ENCODE measurements at regions not wholly inside any gene's neighbourhood (a gene's known extent, or its start where the extent isn't known, plus 50 kb on each side); places are given as distances from the start of the nearest gene placed in this dataset.
A peak's percentile ranks its signal among the peaks of the same experiment; 100 is the strongest.

DNA sequence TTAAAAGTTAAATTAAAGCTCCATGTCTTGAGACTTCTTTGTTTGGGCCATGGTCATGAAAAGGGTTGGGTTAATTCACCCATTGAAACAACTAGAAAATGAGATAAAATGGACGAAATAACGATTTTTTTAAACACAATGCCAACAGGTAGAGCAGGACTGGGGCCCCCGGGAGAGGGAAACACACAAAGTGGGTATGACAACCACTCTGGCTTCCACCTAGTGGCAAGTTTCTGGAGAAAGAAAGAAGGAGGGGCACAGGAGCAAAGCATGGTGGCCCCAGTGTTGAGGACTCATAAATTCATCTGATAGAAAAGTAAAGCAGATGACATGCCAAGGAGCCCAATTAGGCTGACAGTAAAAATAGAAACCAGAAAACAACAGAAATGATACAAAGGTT, 68.4 kb downstream of the MYEOV start:
- no peak for DNase-seq (ENCODE audit: low read depth)
- no peak overlapping the region for H3K4me3 ChIP-seq (ENCODE audit: low read depth, low read length)

DNA sequence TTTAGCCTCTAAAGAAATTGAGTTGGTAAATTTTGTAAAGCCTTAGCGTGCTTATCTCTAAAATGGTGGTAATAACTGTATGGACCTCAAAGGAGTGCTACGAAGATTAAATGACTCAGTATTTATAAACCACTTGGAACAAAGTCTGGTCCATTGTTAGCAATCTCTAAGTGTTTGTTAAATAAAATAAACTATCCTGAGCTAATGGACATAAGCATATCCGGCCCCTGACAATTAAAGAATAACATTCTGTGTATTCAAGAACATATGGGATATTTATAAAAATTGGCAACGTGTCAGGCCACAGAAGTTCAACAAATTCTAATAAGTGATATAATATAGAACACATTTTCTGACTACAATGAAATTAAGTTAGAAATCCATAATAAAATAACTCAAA, 71.0 kb downstream of the MYEOV start:
- TF ChIP-seq, protein P1, sequence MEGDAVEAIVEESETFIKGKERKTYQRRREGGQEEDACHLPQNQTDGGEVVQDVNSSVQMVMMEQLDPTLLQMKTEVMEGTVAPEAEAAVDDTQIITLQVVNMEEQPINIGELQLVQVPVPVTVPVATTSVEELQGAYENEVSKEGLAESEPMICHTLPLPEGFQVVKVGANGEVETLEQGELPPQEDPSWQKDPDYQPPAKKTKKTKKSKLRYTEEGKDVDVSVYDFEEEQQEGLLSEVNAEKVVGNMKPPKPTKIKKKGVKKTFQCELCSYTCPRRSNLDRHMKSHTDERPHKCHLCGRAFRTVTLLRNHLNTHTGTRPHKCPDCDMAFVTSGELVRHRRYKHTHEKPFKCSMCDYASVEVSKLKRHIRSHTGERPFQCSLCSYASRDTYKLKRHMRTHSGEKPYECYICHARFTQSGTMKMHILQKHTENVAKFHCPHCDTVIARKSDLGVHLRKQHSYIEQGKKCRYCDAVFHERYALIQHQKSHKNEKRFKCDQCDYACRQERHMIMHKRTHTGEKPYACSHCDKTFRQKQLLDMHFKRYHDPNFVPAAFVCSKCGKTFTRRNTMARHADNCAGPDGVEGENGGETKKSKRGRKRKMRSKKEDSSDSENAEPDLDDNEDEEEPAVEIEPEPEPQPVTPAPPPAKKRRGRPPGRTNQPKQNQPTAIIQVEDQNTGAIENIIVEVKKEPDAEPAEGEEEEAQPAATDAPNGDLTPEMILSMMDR (IDR thresholded peaks at IDR 0.05; ENCODE audit: insufficient read depth, low read length) = no peak
- DNase-seq (ENCODE audit: low read depth) = peak; percentile 90
- no peak overlapping the region for H3K4me3 ChIP-seq (ENCODE audit: low read depth, low read length)

More for the DNA sequence above, 68.4 kb downstream of the MYEOV start:
- TF ChIP-seq, protein P1 (IDR thresholded peaks at IDR 0.05; ENCODE audit: insufficient read depth, low read length) = no peak

DNA sequence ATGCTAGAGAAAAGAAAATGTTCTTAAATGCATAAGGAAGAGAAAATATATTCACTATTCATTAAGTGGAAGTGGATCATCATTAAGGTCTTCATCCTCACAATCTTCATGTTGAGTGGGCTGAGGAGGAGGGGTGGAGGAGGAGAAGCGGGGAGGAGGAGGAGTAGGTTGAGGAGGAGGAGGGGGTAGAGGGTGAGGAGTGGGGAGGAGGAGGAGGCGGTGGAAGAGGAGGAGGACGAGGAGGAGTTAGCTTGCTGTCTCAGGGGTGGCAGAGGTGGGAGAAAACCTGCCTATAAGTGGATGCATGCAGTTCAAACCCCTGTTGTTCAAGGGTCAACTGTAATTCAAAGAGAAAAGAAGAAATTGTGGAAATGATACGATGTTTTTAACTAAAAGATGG, 71.6 kb downstream of the MYEOV start:
- TF ChIP-seq, protein P1 (IDR thresholded peaks at IDR 0.05; ENCODE audit: insufficient read depth, low read length) = no peak
- no peak for DNase-seq (ENCODE audit: low read depth)
- H3K4me3 ChIP-seq (ENCODE audit: low read depth, low read length) = no peak overlapping the region

DNA sequence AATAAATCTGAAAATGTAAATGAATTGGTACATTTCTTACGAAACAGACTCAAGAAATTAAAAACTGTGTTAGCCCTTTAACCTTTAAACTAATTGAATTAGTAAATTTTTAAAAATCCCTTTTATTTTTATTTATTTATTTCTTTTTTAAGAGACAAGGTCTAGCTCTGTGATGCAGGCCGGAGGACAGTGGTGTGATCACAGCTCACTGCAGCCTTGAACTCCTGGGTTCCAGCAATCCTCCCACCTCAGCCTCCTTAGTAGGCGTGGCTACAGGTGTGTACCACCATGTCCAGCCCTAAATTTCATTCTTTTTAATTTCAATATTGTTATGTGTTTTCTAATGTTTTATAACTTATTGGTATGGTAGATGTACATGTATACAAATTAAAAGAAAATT, 72.6 kb downstream of the MYEOV start:
- TF ChIP-seq, protein P1 (IDR thresholded peaks at IDR 0.05; ENCODE audit: insufficient read depth, low read length) = no peak
- H3K4me3 ChIP-seq (ENCODE audit: low read depth, low read length) = no peak overlapping the region
- no peak for DNase-seq (ENCODE audit: low read depth)

DNA sequence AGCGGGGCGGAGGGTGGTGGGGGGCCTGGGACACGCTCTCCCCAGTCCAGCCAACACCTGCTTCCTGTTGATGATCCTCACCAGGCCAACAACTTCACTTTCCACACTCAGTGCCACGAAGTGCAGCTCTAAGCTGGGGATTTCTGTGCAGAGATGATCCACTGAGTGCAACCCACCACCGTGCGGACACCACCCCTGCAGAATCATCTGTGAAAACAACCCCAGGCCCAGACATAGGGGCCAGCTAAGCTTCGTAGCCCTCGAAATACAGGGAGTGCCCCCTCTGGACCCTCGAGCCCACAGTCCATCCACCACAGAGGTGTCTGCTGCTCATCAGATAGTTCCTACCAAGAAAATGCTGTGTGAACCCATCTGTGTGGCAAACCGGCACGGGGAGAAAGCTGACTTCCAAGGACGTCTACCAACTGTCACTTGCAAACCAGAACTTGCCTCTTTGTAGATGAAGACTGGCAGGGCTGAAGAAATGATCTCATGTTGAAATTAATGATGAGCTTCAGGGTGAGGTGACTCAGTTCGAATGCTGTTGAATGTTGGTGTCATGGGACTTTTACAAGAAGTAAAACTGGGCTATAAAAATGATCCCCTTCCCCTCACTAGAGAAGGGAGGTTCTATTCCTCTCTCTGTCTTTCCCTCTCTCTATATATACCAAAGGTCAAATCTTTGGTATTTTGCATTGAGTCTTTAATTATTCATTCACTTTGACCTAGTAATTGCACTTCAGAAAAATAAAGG, 73.4 kb downstream of the MYEOV start:
- no peak overlapping the region for H3K4me3 ChIP-seq (ENCODE audit: low read depth, low read length)
- DNase-seq (ENCODE audit: low read depth) = no peak
- TF ChIP-seq, protein P1 (IDR thresholded peaks at IDR 0.05; ENCODE audit: insufficient read depth, low read length) = no peak

DNA sequence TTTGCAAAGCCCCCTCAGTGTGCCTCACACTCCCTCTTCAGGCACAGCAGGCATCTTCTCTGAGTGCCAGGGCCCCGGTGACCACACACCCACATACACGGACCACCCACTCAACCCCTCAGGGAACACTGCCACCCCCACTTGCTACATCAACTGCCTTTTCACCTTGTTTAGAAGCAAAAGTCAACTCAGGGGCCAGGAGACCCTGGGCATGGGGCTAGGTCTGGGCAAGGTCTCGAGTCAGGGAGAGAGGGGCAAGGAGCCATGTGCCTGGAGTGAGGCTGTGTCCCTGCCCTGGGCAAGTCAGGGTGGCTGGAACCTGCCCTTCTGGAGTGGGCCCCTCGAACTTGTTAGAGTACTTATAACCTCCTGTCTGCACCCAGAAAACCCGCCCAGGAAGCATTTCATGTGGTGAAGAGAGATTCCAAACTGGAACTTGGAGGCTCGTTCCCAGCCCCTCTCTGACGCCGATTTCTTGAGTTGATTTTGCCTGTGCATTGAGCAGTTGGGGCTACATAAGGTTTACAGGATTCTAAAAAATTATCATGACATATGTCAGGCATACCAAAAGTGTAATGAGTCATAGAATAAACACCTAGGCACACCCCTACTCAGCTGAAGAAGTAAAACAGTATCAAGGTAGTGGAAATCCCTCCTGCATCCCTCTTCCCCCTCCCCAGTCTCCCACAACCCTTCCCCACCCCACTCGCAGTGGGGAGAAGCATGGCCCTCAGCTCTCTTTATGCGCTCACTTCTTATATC, 74.3 kb downstream of the MYEOV start:
- TF ChIP-seq, protein P1 (IDR thresholded peaks at IDR 0.05; ENCODE audit: insufficient read depth, low read length) = no peak
- H3K4me3 ChIP-seq (ENCODE audit: low read depth, low read length) = no peak overlapping the region
- no peak for DNase-seq (ENCODE audit: low read depth)
